ENCODE measurements at regions not wholly inside any gene's neighbourhood (a gene's known extent, or its start where the extent isn't known, plus 50 kb on each side); places are given as distances from the start of the nearest gene placed in this dataset.

- Histone ChIP-seq H3K27me3 (no peaks in the 10 kb centered on the region), H3K4me3 (peak overlapping the region; percentile 54), H3K27ac (peak overlapping the region; percentile 42), H3K36me3 (no peaks in the 10 kb centered on the region), H3K4me1 (peaks cover 9% of the 10 kb centered on the region; the same call in 1 of the 2 replicates), H3K9me3 (replicated peaks) (no peaks in the 10 kb centered on the region)
- DNase-seq = peak; percentile 44 to 60
Observed at GRCh38 chr20:22403022-22403631, 181.2 kb downstream of the FOXA2 start.

GRCh38 chr20:22402550-22402949 is 181.8 kb downstream of the FOXA2 start:
- Histone ChIP-seq H3K36me3 (no peaks in the 10 kb centered on the region), H3K27ac (peak overlapping the region; percentile 42; the same call in 1 of the 2 replicates), H3K4me1 (peaks cover 11% of the 10 kb centered on the region; the same call in 1 of the 2 replicates), H3K27me3 (no peaks in the 10 kb centered on the region), H3K4me3 (peak overlapping the region; percentile 54; the same call in 1 of the 2 replicates), H3K9me3 (replicated peaks) (no peaks in the 10 kb centered on the region)
- DNase-seq = no peak

GRCh38 chr20:22400440-22400839 is 183.9 kb downstream of the FOXA2 start:
- no peaks in the 10 kb centered on the region for H3K36me3 ChIP-seq
- no peak for DNase-seq
- no peak overlapping the region for H3K4me3 ChIP-seq
- no peaks in the 10 kb centered on the region for H3K9me3 ChIP-seq (replicated peaks)
- H3K27me3 ChIP-seq = no peaks in the 10 kb centered on the region
- H3K27ac ChIP-seq = no peak overlapping the region
- H3K4me1 ChIP-seq = peaks cover 13% of the 10 kb centered on the region; the same call in 1 of the 2 replicates

- no peak for DNase-seq
- H3K9me3 ChIP-seq (replicated peaks) = no peaks in the 10 kb centered on the region
- no peaks in the 10 kb centered on the region for H3K27me3 ChIP-seq
- no peaks in the 10 kb centered on the region for H3K36me3 ChIP-seq
- H3K4me3 ChIP-seq = no peak overlapping the region
- peaks cover 4% of the 10 kb centered on the region; the same call in 1 of the 2 replicates for H3K4me1 ChIP-seq
- H3K27ac ChIP-seq = no peak overlapping the region
Observed at GRCh38 chr20:22394583-22394982, 189.8 kb downstream of the FOXA2 start.

GRCh38 chr20:22390543-22390903 is 193.8 kb downstream of the FOXA2 start:
- Histone ChIP-seq H3K4me3 (no peak overlapping the region), H3K27me3 (no peaks in the 10 kb centered on the region), H3K36me3 (no peaks in the 10 kb centered on the region), H3K9me3 (replicated peaks) (no peaks in the 10 kb centered on the region), H3K4me1 (no peaks in the 10 kb centered on the region), H3K27ac (no peak overlapping the region)
- no peak for DNase-seq

GRCh38 chr20:22389836-22390542 is 194.4 kb downstream of the FOXA2 start:
- Histone ChIP-seq H3K9me3 (replicated peaks) (no peaks in the 10 kb centered on the region), H3K27me3 (no peaks in the 10 kb centered on the region), H3K4me3 (no peak overlapping the region), H3K4me1 (no peaks in the 10 kb centered on the region), H3K36me3 (no peaks in the 10 kb centered on the region), H3K27ac (no peak overlapping the region)
- DNase-seq = no peak

GRCh38 chr20:22387452-22387851 is 196.9 kb downstream of the FOXA2 start:
- Histone ChIP-seq H3K4me1 (peaks cover 15% of the 10 kb centered on the region), H3K9me3 (replicated peaks) (no peaks in the 10 kb centered on the region), H3K36me3 (no peaks in the 10 kb centered on the region), H3K27me3 (no peaks in the 10 kb centered on the region), H3K4me3 (no peak overlapping the region), H3K27ac (no peak overlapping the region)
- no peak for DNase-seq

GRCh38 chr20:22386306-22386623 is 198.1 kb downstream of the FOXA2 start:
- Histone ChIP-seq H3K27me3 (no peaks in the 10 kb centered on the region), H3K4me3 (no peak overlapping the region), H3K36me3 (no peaks in the 10 kb centered on the region), H3K9me3 (replicated peaks) (no peaks in the 10 kb centered on the region), H3K4me1 (peaks cover 24% of the 10 kb centered on the region), H3K27ac (no peak overlapping the region)
- DNase-seq = no peak

GRCh38 chr20:22385602-22386305 is 198.6 kb downstream of the FOXA2 start:
- no peaks in the 10 kb centered on the region for H3K36me3 ChIP-seq
- H3K27ac ChIP-seq = no peak overlapping the region
- DNase-seq = peak; percentile 26 to 49
- H3K4me3 ChIP-seq = no peak overlapping the region
- no peaks in the 10 kb centered on the region for H3K27me3 ChIP-seq
- H3K9me3 ChIP-seq (replicated peaks) = no peaks in the 10 kb centered on the region
- peaks cover 24% of the 10 kb centered on the region for H3K4me1 ChIP-seq

GRCh38 chr20:22384978-22385377 is 199.4 kb downstream of the FOXA2 start:
- Histone ChIP-seq H3K9me3 (replicated peaks) (no peaks in the 10 kb centered on the region), H3K27me3 (no peaks in the 10 kb centered on the region), H3K27ac (no peak overlapping the region), H3K36me3 (no peaks in the 10 kb centered on the region), H3K4me3 (no peak overlapping the region), H3K4me1 (peaks cover 28% of the 10 kb centered on the region)
- DNase-seq = peak in 1 of 2 experiments; percentile 10

- Histone ChIP-seq H3K36me3 (no peaks in the 10 kb centered on the region), H3K9me3 (replicated peaks) (no peaks in the 10 kb centered on the region), H3K4me3 (peak overlapping the region; percentile 14), H3K27me3 (no peaks in the 10 kb centered on the region), H3K27ac (peak overlapping the region; percentile 81), H3K4me1 (peaks cover 39% of the 10 kb centered on the region)
- DNase-seq = peak; percentile 42 to 76
Observed at GRCh38 chr20:22383156-22383555, 201.2 kb downstream of the FOXA2 start.

- H3K27ac ChIP-seq = peak overlapping the region; percentile 81
- peak; percentile 82 to 89 for DNase-seq
- H3K4me1 ChIP-seq = peaks cover 39% of the 10 kb centered on the region
Observed at GRCh38 chr20:22382742-22383141, 201.6 kb downstream of the FOXA2 start.

GRCh38 chr20:22381812-22382416 is 202.5 kb downstream of the FOXA2 start:
- no peak overlapping the region for H3K4me3 ChIP-seq
- no peaks in the 10 kb centered on the region for H3K36me3 ChIP-seq
- peak overlapping the region; percentile 81 for H3K27ac ChIP-seq
- H3K9me3 ChIP-seq (replicated peaks) = no peaks in the 10 kb centered on the region
- H3K4me1 ChIP-seq = peaks cover 39% of the 10 kb centered on the region
- no peak for DNase-seq
- no peaks in the 10 kb centered on the region for H3K27me3 ChIP-seq

More at GRCh38 chr20:22382742-22383141, 201.6 kb downstream of the FOXA2 start:
- no peaks in the 10 kb centered on the region for H3K9me3 ChIP-seq (replicated peaks)
- no peaks in the 10 kb centered on the region for H3K36me3 ChIP-seq
- no peaks in the 10 kb centered on the region for H3K27me3 ChIP-seq
- peak overlapping the region; percentile 14 for H3K4me3 ChIP-seq

GRCh38 chr20:22379472-22379871 is 204.9 kb downstream of the FOXA2 start:
- peak; percentile 69 to 72 for DNase-seq
- Histone ChIP-seq H3K27ac (no peak overlapping the region), H3K4me1 (peaks cover 59% of the 10 kb centered on the region), H3K36me3 (no peaks in the 10 kb centered on the region), H3K4me3 (no peak overlapping the region), H3K9me3 (replicated peaks) (no peaks in the 10 kb centered on the region), H3K27me3 (no peaks in the 10 kb centered on the region)
